ENCODE measurements at regions not wholly inside any gene's neighbourhood (a gene's known extent, or its start where the extent isn't known, plus 50 kb on each side); places are given as distances from the start of the nearest gene placed in this dataset.
"Not testable (repeated sequence)": the region's sequence is repeated elsewhere in the genome, so short reads cannot be mapped to it uniquely, and the experiment has no call there.

- DNase-seq, result no peak
These were observed 633.7 kb downstream of the MECOM start for GRCh38 chr3:169029674-169030285.

DNA sequence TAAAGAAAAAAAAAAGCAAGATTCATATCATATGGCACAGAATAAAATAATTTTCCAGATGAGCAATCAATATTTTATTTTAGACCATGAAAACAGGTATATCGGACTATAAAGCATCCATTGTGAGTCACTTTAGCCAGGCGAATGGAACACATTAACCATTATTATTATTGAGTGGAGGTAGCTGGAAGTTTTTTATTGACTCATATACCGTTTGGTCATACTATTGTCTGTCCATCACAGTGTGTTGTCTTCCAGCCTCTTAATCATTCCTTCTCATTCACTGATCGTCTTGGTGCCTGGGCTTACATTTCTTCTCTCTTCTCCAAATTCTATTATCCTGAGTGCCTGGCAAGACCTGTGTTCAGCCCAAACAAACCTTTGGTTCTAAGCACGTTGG lies 634.8 kb downstream of the MECOM start:
- no peak for DNase-seq

DNA sequence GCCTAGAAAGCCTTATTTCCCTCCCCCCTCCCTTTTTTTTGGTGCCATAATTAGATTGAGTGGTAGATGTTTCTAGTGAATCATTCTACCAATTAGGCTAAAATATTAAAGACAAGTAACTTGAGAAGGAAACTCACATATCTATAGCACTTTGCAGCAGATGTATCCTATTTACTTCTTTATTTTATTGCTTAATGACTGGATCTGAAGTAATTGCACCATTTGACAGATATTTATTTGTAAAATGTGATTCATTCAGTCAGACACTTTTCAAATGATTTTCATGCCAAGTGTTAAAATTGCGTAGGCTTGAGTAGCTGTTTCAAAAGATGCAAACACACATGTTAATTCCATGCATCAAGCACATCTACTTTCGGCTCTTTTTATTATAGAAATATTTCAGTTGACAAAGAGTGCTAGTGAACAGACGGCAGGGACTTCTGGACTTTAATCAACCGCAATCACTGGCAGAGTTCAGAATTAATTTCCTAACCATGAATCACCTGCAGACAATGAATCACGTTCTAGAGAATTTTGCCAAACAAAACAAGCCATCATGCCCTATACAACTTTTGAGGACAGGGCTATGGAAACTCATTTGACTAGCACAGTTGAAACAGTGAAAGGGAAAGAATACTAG lies 636.8 kb downstream of the MECOM start:
- DNase-seq, result no peak

GRCh38 chr3:169022457-169022856 lies 641.1 kb downstream of the MECOM start:
- DNase-seq, result no peak

DNA sequence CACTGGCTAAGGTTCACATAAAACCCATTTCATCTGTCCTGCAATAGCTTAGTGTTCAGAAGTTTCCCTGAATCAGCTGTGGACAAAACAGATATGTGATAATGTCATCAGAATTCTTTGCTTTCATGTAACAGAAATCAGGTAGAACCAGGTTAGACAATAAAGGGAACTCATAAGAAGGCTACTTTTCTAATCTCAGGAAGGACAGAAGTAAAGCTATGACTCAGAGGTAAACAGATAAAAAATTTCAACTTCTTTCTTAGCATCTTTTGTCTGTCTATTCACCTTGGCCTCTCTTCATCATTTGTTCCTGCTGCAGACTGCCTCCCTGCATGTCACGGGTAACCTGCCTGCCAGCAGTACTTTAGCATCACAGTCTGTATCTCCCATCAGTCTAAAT lies 643.1 kb downstream of the MECOM start:
- DNase-seq, result no peak

- no peak for DNase-seq
These were observed 654.1 kb downstream of the MECOM start for GRCh38 chr3:169009453-169009852.

DNA sequence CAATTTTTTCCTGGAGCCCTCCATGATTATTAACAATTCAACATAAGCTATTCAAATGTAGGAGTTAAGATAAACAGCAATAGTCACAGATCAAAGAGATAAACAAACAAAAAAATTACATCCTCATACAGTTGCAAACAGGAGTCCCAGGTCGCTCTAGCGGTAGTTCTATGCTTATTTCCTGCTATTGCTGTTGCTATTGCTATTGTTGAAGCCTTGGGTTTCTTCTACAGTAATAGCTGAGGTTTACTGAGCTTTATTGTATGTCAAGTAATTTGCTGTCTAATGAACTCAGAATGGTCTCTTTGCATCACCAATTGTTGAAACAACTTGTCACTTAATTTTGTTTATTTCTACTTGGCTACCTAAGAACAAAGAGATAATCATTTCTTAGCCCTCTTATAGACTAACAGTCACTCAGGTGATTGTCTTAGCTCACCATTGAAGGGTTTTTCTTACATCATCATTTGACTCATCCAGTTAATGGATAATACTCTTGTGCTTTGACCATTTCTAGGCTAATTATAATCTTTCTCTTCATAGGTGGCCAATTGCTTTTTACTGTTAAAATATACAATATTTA lies 654.6 kb downstream of the MECOM start:
- DNase-seq, result no peak

GRCh38 chr3:169007145-169007544 lies 656.4 kb downstream of the MECOM start:
- DNase-seq, result no peak

DNA sequence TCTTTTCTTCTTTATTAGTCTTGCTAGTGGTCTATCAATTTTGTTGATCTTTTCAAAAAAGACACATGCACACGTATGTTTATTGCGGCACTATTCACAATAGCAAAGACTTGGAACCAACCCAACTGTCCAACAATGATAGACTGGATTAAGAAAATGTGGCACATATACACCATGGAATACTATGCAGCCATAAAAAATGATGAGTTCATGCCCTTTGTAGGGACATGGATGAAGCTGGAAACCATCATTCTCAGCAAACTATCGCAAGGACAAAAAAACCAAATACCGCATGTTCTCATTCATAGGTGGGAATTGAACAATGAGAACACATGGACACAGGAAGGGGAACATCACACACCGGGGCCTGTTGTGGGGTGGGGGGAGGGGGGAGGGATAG lies 657.1 kb downstream of the MECOM start:
- not testable (repeated sequence) for DNase-seq

DNA sequence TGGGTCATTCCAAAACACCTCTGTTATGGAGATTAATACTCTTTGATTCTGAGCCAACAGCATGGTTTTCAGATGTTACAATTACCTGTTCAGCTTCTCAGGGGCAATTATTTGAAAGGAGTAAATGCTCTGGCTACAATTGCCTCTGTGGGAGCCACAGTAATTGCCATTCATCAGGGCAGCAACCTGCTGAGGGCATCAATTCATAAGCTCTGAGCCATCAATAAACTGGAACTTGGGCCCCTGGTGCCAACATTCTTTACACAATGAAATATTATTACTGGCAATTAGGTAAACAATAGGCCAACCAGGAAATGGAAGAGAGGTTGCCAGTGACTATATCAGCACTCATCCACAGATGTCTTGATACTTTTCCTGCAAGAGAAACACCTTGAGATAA lies 660.8 kb downstream of the MECOM start:
- no peak for DNase-seq

DNA sequence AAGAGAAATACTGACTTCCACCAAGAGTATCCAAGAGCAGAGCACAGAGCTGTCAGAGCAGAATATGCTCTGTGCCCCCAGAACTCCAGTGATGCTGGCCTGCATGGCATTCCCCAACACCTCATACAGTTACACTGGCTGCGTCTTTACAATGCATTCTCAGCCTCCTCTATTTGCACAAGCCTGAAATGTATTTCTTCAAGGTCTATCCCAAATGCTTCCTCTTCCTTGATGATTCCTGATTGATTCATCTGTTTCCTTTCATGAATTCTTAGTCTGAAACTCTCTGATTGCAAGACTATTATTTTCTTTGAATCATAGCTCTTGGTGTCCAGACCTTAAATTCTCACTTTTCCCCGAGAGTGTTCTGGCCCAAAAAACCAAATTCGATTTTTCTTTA lies 664.7 kb downstream of the MECOM start:
- DNase-seq, result no peak

DNA sequence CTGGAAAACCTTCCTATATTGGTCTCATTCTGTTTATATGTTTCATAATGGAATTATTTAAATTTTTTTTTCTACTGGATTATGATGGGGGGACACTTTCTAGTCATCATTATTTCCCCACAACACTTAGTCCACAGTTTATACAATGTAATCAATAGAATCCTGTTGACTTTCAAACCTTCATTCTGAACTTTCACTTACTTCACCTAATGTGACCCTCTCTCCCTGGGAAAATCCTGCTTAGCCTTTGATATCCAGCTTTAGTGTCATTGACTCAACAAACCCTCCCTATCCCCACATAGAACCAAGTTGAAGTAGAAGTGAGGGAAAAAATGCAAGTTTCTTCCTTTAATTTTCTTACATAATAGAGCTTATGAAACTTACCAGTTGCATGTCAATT lies 666.0 kb downstream of the MECOM start:
- DNase-seq, result no peak

- DNase-seq, result no peak
These were observed 666.9 kb downstream of the MECOM start for GRCh38 chr3:168996622-168997021.

GRCh38 chr3:168995129-168995528 lies 668.4 kb downstream of the MECOM start:
- no peak for DNase-seq

- no peak for DNase-seq
These were observed 671.7 kb downstream of the MECOM start for GRCh38 chr3:168991803-168992202.

DNA sequence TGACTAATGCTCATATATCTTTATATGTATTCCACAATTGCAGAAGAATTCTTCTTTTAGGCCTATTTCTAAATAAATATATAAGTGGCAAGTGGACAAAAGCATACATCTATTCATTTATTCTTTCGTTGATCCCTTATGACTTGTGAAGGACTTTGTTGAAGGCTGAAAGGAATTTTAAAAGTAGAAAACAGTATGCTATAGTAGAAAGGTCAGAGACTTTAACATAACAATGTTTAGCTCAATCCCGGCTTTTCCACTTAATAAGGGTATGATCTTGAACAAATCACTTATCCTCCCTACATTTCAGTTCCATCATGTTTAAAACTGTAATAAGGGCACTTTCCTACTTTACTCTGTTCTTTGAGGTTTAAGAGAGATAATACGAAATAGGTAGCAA lies 672.9 kb downstream of the MECOM start:
- no peak for DNase-seq

GRCh38 chr3:168990134-168990533 lies 673.4 kb downstream of the MECOM start:
- no peak for DNase-seq

- DNase-seq, result no peak
These were observed 674.1 kb downstream of the MECOM start for GRCh38 chr3:168989396-168989795.

- no peak for DNase-seq
These were observed 674.7 kb downstream of the MECOM start for GRCh38 chr3:168988853-168989252.

DNA sequence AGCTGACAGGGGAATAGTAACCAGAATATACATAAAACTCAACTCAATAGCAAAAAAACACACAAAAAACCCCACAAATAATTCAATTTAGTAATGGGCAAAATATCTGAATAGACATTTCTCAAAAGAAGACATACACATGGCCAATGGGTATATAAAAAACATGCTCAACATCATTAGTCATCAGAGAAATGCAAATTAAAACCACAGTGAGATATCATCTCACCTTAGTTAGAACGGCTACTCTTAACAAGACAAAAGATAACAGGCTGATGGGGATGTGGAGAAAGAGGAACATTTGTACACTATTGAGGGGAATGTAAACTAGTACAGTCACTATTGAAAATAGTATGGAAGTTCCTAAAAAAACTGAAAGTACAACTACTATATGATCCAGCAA lies 678.6 kb downstream of the MECOM start:
- no peak for DNase-seq

GRCh38 chr3:168983046-168983445 lies 680.5 kb downstream of the MECOM start:
- DNase-seq, result no peak

DNA sequence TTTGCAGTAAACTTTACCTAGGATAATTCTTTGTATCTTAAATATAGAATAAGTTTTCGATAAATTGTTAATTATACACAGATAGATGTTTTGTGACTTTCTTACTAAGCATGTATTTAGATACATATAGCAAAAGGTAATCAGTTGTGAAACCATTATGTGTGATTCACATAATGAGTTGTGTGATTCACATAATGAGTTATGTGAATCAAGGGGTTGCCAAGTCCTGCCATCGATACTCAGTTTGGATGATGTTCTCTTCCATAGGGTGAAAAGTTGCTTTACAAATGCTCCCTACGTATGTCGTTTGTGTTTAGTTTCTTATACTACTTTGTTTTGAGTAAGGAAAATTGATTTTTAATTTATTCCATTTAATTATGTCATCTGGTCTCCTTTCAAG lies 682.1 kb downstream of the MECOM start:
- DNase-seq, result no peak

DNA sequence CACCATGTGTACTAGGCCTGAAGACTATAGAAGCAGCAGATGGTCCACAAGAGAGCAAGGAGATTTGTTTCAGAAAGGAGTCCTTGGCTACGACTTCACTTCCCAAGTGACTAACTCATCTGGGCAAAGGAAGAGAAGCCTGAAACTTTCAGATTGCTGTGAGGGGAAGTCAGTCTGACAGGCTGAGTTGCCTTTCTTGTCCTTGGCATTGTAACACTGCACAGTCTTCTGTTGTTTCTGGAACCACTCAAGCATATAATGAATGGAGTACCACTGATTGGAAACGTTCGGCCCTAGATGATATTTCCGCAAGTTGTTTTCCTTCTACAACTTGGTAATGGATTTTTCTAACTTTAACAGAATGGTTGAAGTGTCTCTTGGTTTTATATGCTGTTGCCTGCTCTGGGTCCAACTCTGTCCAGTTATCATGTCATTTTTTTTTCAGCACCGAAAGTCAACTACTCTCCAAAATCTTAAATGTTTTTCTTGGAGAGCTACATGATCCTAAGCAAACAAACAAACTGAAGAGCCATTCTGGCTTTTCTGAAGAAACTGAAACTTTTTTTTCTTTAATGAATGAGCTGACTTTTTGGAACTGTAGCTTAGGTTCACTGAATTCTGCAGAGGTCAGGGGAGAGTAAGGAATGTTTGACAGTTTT lies 685.7 kb downstream of the MECOM start:
- DNase-seq, result no peak

GRCh38 chr3:168976969-168977368 lies 686.5 kb downstream of the MECOM start:
- DNase-seq, result no peak
